ENCODE measurements at regions not wholly inside any gene's neighbourhood (a gene's known extent, or its start where the extent isn't known, plus 50 kb on each side); places are given as distances from the start of the nearest gene placed in this dataset.

GRCh38 chr22:48740086-48740730, 1087.5 kb downstream of the BRD1 start (continued):
- TF ChIP-seq ZNF462 (CRISPR knock-in tag; IDR thresholded peaks at IDR 0.05) (no peak), EZH2 (IDR thresholded peaks at IDR 0.05; ENCODE audit: low read depth, unreplicated experiment) (no peak), STAT1 (IDR thresholded peaks at IDR 0.05; ENCODE audit: unreplicated experiment) (no peak), CREB1 (CRISPR knock-in tag; IDR thresholded peaks at IDR 0.05; ENCODE audit: low read depth) (no peak), REST (IDR thresholded peaks at IDR 0.05; ENCODE audit: unreplicated experiment) (no peak), POLR2AphosphoS5 (IDR thresholded peaks at IDR 0.05; ENCODE audit: low read depth) (no peak)

Data from GM23338 (cell line).